Adrenal gland (tissue), 5 donors: ENCODE measurements at regions not wholly inside any gene's neighbourhood (a gene's known extent, or its start where the extent isn't known, plus 50 kb on each side); places are given as distances from the start of the nearest gene placed in this dataset.

Experiments
- POLR2A ChIP-seq, 2 donors: fragments of 450-650 bp; IDR thresholded peaks; one replicate each; pipeline ENCODE4 v1.6.1; 2017; ENCODE audit warnings: antibody characterized with exemption in 2 of 2, mild to moderate bottlenecking in 2 of 2, moderate library complexity in 1 of 2
- TF ChIP-seq, protein P1 (sequence below), 6 experiments: fragments of 450-650 bp in 4 of 6; fragments of 200-600 bp in 2 of 6; sonication (generic) in 1 of 6; IDR thresholded peaks; 1 replicate in 5 of 6; 2 replicates in 1 of 6; pipeline versions ENCODE4 v1.5.1 to v1.8.0; 2016 to 2021; ENCODE audit warnings: antibody characterized with exemption in 6 of 6, mild to moderate bottlenecking in 2 of 6, moderate library complexity in 1 of 6
- donor health status: DM: no; HTN: no; CAD: no.

GRCh38 chr11:38446336-38446735 lies 1848.3 kb upstream of the RAG2 start:
- TF ChIP-seq, protein P1, sequence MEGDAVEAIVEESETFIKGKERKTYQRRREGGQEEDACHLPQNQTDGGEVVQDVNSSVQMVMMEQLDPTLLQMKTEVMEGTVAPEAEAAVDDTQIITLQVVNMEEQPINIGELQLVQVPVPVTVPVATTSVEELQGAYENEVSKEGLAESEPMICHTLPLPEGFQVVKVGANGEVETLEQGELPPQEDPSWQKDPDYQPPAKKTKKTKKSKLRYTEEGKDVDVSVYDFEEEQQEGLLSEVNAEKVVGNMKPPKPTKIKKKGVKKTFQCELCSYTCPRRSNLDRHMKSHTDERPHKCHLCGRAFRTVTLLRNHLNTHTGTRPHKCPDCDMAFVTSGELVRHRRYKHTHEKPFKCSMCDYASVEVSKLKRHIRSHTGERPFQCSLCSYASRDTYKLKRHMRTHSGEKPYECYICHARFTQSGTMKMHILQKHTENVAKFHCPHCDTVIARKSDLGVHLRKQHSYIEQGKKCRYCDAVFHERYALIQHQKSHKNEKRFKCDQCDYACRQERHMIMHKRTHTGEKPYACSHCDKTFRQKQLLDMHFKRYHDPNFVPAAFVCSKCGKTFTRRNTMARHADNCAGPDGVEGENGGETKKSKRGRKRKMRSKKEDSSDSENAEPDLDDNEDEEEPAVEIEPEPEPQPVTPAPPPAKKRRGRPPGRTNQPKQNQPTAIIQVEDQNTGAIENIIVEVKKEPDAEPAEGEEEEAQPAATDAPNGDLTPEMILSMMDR (IDR thresholded peaks at IDR 0.05): no peak
- no peak for TF ChIP-seq POLR2A (IDR thresholded peaks at IDR 0.05)
